Liver (tissue), 8 donors: ENCODE measurements at regions not wholly inside any gene's neighbourhood (a gene's known extent, or its start where the extent isn't known, plus 50 kb on each side); places are given as distances from the start of the nearest gene placed in this dataset.

Experiments
- DNase-seq: peaks from one replicate; pipeline ENCODE4 v3.0.0-alpha.2; 2017; ENCODE audit warnings: low spot score
- H3K27ac ChIP-seq, 2 donors: one replicate each; pipeline ENCODE4 v1.7.0; 2013; ENCODE audit warnings: inconsistent platforms in 2 of 2, low read length in 2 of 2, control low read depth in 1 of 2, low read depth in 1 of 2, mild to moderate bottlenecking in 1 of 2
- H3K27me3 ChIP-seq, 4 donors: one replicate each; pipeline versions ENCODE4 v1.6.1 to v1.7.0; 2013; ENCODE audit warnings: low read length in 3 of 4, inconsistent platforms in 1 of 4, mild to moderate bottlenecking in 1 of 4, moderate library complexity in 1 of 4; ENCODE audit not compliant: control insufficient read depth in 4 of 4, insufficient read depth in 4 of 4
- H3K36me3 ChIP-seq, 4 donors: one replicate each; pipeline versions ENCODE4 v1.6.1 to v1.7.0; 2013; ENCODE audit warnings: low read length in 3 of 4, mild to moderate bottlenecking in 3 of 4, low read depth in 1 of 4, moderate library complexity in 1 of 4; ENCODE audit not compliant: control insufficient read depth in 4 of 4, insufficient read depth in 3 of 4
- H3K4me1 ChIP-seq, 4 donors: one replicate each; pipeline versions ENCODE4 v1.6.1 to v1.7.0; 2013; ENCODE audit warnings: low read length in 3 of 4, mild to moderate bottlenecking in 3 of 4, moderate library complexity in 1 of 4; ENCODE audit not compliant: control insufficient read depth in 4 of 4, insufficient read depth in 4 of 4
- H3K4me3 ChIP-seq, 3 donors: one replicate each; pipeline versions ENCODE4 v1.6.1 to v1.7.0; 2013; ENCODE audit warnings: low read length in 3 of 3, control low read depth in 1 of 3, low read depth in 1 of 3, mild to moderate bottlenecking in 1 of 3
- H3K9ac ChIP-seq, 2 donors: one replicate each; pipeline ENCODE4 v1.7.0; 2013; ENCODE audit warnings: low read length in 2 of 2, mild to moderate bottlenecking in 2 of 2, moderate library complexity in 2 of 2, control low read depth in 1 of 2, low read depth in 1 of 2
- H3K9me3 ChIP-seq, 4 donors: one replicate each; pipeline versions ENCODE4 v1.6.1 to v1.7.0; 2013; ENCODE audit warnings: low read length in 3 of 4; ENCODE audit not compliant: control insufficient read depth in 4 of 4
- CTCF ChIP-seq: fragments of 150-350 bp; IDR thresholded peaks from 2 replicates; pipeline ENCODE4 v1.5.1; 2017; ENCODE audit warnings: improper control_type of control experiment, low read depth, low read length; ENCODE audit not compliant: missing input control
- EGR1 ChIP-seq, 2 donors: IDR thresholded peaks; 2 replicates each; pipeline ENCODE4 v1.6.1; 2016 to 2018; ENCODE audit warnings: antibody characterized with exemption in 2 of 2, low read depth in 2 of 2
- FOXA1 ChIP-seq: IDR thresholded peaks from 2 replicates; pipeline ENCODE4 v1.6.1; 2016; ENCODE audit warnings: antibody characterized with exemption
- FOXA2 ChIP-seq: IDR thresholded peaks from 2 replicates; pipeline ENCODE4 v1.6.1; 2016; ENCODE audit warnings: antibody characterized with exemption
- GABPA ChIP-seq, 2 donors: IDR thresholded peaks in 1 of 2; conservative IDR thresholded peaks in 1 of 2; 2 replicates each; pipeline ENCODE4 v1.6.1; 2016; ENCODE audit warnings: antibody characterized with exemption in 2 of 2, mild to moderate bottlenecking in 1 of 2, moderate library complexity in 1 of 2
- HNF4A ChIP-seq, 2 donors: conservative IDR thresholded peaks; 2 replicates each; pipeline ENCODE4 v1.6.1; 2016; ENCODE audit warnings: antibody characterized with exemption in 2 of 2, mild to moderate bottlenecking in 2 of 2
- HNF4G ChIP-seq: IDR thresholded peaks from 2 replicates; pipeline ENCODE4 v1.6.1; 2016; ENCODE audit warnings: antibody characterized with exemption
- JUND ChIP-seq, 2 donors: IDR thresholded peaks; 2 replicates each; pipeline ENCODE4 v1.6.1; 2016; ENCODE audit warnings: antibody characterized with exemption in 2 of 2
- NR2F2 ChIP-seq: IDR thresholded peaks from 2 replicates; pipeline ENCODE4 v1.6.1; 2016; ENCODE audit warnings: antibody characterized with exemption
- RAD21 ChIP-seq, 2 donors: IDR thresholded peaks; 2 replicates each; pipeline ENCODE4 v1.6.1; 2016; ENCODE audit warnings: antibody characterized with exemption in 2 of 2, mild to moderate bottlenecking in 2 of 2
- REST ChIP-seq: IDR thresholded peaks from 2 replicates; pipeline ENCODE4 v1.6.1; 2016; ENCODE audit warnings: antibody characterized with exemption, mild to moderate bottlenecking
- RXRA ChIP-seq, 2 donors: IDR thresholded peaks; 2 replicates each; pipeline ENCODE4 v1.6.1; 2017 to 2018; ENCODE audit warnings: antibody characterized with exemption in 2 of 2, mild to moderate bottlenecking in 1 of 2
- TAF1 ChIP-seq: conservative IDR thresholded peaks from 2 replicates; pipeline ENCODE4 v1.6.1; 2016; ENCODE audit warnings: antibody characterized with exemption, mild to moderate bottlenecking
- YY1 ChIP-seq: IDR thresholded peaks from 2 replicates; pipeline ENCODE4 v1.6.1; 2016; ENCODE audit warnings: antibody characterized with exemption, mild to moderate bottlenecking
- ZBTB33 ChIP-seq: IDR thresholded peaks from 2 replicates; pipeline ENCODE4 v1.6.1; 2016; ENCODE audit warnings: antibody characterized with exemption
- WGBS: extraction: QIAGEN DNeasy Blood & Tissue Kit; methylation state at CpG from one replicate; pipeline ENCODE4 v1.1.7; 2013; 5-methylcytosine and 5-hydroxymethylcytosine counted together
- TF ChIP-seq, protein P1 (sequence below): IDR thresholded peaks from 2 replicates; pipeline ENCODE4 v1.6.1; 2016; ENCODE audit warnings: antibody characterized with exemption
- TF ChIP-seq, protein P2 (sequence below): IDR thresholded peaks from 2 replicates; pipeline ENCODE4 v1.6.1; 2016; ENCODE audit warnings: antibody characterized with exemption
- donor health status: healthy.
- donor health status: healthy.
- donor health status: healthy.
- donor health status: healthy.
- donor health status: healthy.

- no peak for DNase-seq
- H3K9me3 ChIP-seq: no peaks in the 10 kb centered on the region
Measured at GRCh38 chr2:56008661-56009431, 85.3 kb upstream of the EFEMP1 start.

More at GRCh38 chr2:56008661-56009431, 85.3 kb upstream of the EFEMP1 start:
- TF ChIP-seq TAF1 (no peak), RAD21 (IDR thresholded peaks at IDR 0.05) (no peak), FOXA1 (no peak), YY1 (no peak), HNF4A (conservative IDR thresholded peaks at IDR 0.05) (no peak), ZBTB33 (no peak), RXRA (IDR thresholded peaks at IDR 0.05) (no peak), CTCF (no peak), JUND (IDR thresholded peaks at IDR 0.05) (no peak), REST (no peak), GABPA (IDR thresholded peaks at IDR 0.05 in 1 of 2, conservative IDR thresholded peaks at IDR 0.05 in 1 of 2) (no peak), NR2F2 (no peak), EGR1 (IDR thresholded peaks at IDR 0.05; ENCODE audit: low read depth in 2 of 2) (no peak), HNF4G (no peak), FOXA2 (no peak)
- TF ChIP-seq, protein P1, sequence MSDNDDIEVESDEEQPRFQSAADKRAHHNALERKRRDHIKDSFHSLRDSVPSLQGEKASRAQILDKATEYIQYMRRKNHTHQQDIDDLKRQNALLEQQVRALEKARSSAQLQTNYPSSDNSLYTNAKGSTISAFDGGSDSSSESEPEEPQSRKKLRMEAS: no peak
- TF ChIP-seq, protein P2, sequence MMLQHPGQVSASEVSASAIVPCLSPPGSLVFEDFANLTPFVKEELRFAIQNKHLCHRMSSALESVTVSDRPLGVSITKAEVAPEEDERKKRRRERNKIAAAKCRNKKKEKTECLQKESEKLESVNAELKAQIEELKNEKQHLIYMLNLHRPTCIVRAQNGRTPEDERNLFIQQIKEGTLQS: no peak
- Histone ChIP-seq H3K27me3 (no peaks in the 10 kb centered on the region), H3K9ac (no peak overlapping the region), H3K4me3 (no peak overlapping the region), H3K36me3 (no peaks in the 10 kb centered on the region), H3K27ac (no peak overlapping the region), H3K4me1 (no peaks in the 10 kb centered on the region)
- WGBS: 27% methylated on average over 8 of the region's 8 CpGs
